Peyer's patch (tissue), 4 donors: ENCODE measurements at regions not wholly inside any gene's neighbourhood (a gene's known extent, or its start where the extent isn't known, plus 50 kb on each side); places are given as distances from the start of the nearest gene placed in this dataset.

ENCODE experiments used
- CTCF ChIP-seq, 6 experiments: fragments of 450-650 bp in 4 of 6; fragments of 200-600 bp in 2 of 6; sonication (generic) in 1 of 6; IDR thresholded peaks; one replicate each; pipeline ENCODE4 v1.5.1; 2017 to 2019; ENCODE audit warnings: antibody characterized with exemption in 6 of 6, mild to moderate bottlenecking in 3 of 6, moderate library complexity in 1 of 6
- POLR2A ChIP-seq, 2 donors: fragments of 450-650 bp; IDR thresholded peaks; one replicate each; pipeline ENCODE4 v1.5.1; 2017; ENCODE audit warnings: antibody characterized with exemption in 2 of 2, mild to moderate bottlenecking in 2 of 2, moderate library complexity in 2 of 2

- TF ChIP-seq CTCF (IDR thresholded peaks at IDR 0.05) (no peak), POLR2A (IDR thresholded peaks at IDR 0.05) (no peak)
These were observed 1292.6 kb downstream of the BRINP3 start for GRCh38 chr1:189185097-189185496.
